Psoas muscle (tissue), 7 donors: ENCODE measurements at regions not wholly inside any gene's neighbourhood (a gene's known extent, or its start where the extent isn't known, plus 50 kb on each side); places are given as distances from the start of the nearest gene placed in this dataset.

Experiments
- ATAC-seq, 4 donors: fragments of 200-7000 bp; cut with Tn5 transposase; one replicate each; pipeline ENCODE4 v1.9.1; 2020; ENCODE audit warnings: moderate library complexity in 3 of 4, mild to moderate bottlenecking in 2 of 4
- DNase-seq, 2 donors: peaks; one replicate each; pipeline ENCODE4 v3.0.0-alpha.2; 2020
- H3K27ac ChIP-seq: fragments of 200-600 bp; one replicate; pipeline ENCODE4 v1.8.0; 2022
- H3K27me3 ChIP-seq, 3 donors: fragments of 200-600 bp in 1 of 3; one replicate each; pipeline versions ENCODE4 v1.6.1 to v1.8.0; 2013 to 2022; ENCODE audit warnings: low read length in 2 of 3, mild to moderate bottlenecking in 2 of 3, moderate library complexity in 1 of 3; ENCODE audit not compliant: insufficient read depth in 3 of 3
- H3K36me3 ChIP-seq, 2 donors: fragments of 200-600 bp in 1 of 2; one replicate each; pipeline versions ENCODE4 v1.6.1 to v1.8.0; 2013 to 2022; ENCODE audit warnings: low read depth in 1 of 2, mild to moderate bottlenecking in 1 of 2, moderate library complexity in 1 of 2; ENCODE audit not compliant: insufficient read depth in 1 of 2
- H3K4me1 ChIP-seq: fragments of 200-600 bp; one replicate; pipeline ENCODE4 v1.8.0; 2022
- H3K4me3 ChIP-seq: fragments of 200-600 bp; one replicate; pipeline ENCODE4 v1.8.0; 2022; ENCODE audit warnings: mild to moderate bottlenecking
- H3K9me3 ChIP-seq: fragments of 200-600 bp; one replicate; pipeline ENCODE4 v1.8.0; 2022
- WGBS, 3 donors: extraction: QIAGEN DNeasy Blood & Tissue Kit; methylation state at CpG; one replicate each; pipeline versions ENCODE4 v1.1.6 to v1.1.7; 2013; 5-methylcytosine and 5-hydroxymethylcytosine counted together
- intact Hi-C, 2 donors: fragments of 100-400 bp; cut with DNase I; formaldehyde crosslinking; loops; one replicate each; pipeline versions ENCODE4 v1.11.0 to v1.14.2; 2022
- TF ChIP-seq, protein P1 (sequence below): fragments of 200-600 bp; IDR thresholded peaks from one replicate; pipeline ENCODE4 v1.8.0; 2022; ENCODE audit warnings: antibody characterized with exemption
- donor health status: healthy with polysubstance abuse.
- donor health status: DM: no; HTN: no; CAD: no; lungs with moderate emphysema.
- donor health status: Bipolar disorder and iron deficiency.
- donor health status: healthy.
- donor health status: DM: yes; HTN: yes; CAD: no.
- donor health status: DM: no; HTN: no; CAD: no.
- donor health status: DM: yes; HTN: yes; CAD: no.

DNA sequence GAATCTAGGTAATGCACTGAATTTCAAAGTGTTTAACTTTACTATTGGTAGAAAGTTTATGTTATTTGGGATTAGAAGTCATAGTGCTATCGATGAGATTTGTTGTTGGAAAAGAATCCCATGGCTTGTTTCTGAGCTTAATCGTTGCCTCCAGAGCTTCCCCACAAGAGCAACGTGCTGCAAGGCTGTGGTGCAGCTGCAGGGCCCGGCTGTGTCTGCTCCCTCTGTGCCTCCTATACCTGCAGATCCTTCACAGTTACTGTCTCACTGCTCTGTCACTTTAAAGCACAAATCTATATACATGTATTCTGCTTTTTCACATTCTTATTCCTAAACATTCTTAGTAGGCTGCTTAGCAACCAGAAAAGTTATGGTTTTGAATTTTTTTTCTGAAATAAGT, 826.6 kb upstream of the COBL start:
- 48 to 55% (median 51%) methylated on average over 4 of the region's 4 CpGs for WGBS, 3 donors
- DNase-seq (no peak), ATAC-seq (no peak)
- TF ChIP-seq, protein P1, sequence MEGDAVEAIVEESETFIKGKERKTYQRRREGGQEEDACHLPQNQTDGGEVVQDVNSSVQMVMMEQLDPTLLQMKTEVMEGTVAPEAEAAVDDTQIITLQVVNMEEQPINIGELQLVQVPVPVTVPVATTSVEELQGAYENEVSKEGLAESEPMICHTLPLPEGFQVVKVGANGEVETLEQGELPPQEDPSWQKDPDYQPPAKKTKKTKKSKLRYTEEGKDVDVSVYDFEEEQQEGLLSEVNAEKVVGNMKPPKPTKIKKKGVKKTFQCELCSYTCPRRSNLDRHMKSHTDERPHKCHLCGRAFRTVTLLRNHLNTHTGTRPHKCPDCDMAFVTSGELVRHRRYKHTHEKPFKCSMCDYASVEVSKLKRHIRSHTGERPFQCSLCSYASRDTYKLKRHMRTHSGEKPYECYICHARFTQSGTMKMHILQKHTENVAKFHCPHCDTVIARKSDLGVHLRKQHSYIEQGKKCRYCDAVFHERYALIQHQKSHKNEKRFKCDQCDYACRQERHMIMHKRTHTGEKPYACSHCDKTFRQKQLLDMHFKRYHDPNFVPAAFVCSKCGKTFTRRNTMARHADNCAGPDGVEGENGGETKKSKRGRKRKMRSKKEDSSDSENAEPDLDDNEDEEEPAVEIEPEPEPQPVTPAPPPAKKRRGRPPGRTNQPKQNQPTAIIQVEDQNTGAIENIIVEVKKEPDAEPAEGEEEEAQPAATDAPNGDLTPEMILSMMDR = no peak
- Histone ChIP-seq H3K4me3 (no peak overlapping the region), H3K27ac (no peak overlapping the region), H3K36me3 (no peaks in the 10 kb centered on the region), H3K27me3 (no peaks in the 10 kb centered on the region), H3K4me1 (no peaks in the 10 kb centered on the region), H3K9me3 (no peaks in the 10 kb centered on the region)
- intact Hi-C loops = no loop called here

DNA sequence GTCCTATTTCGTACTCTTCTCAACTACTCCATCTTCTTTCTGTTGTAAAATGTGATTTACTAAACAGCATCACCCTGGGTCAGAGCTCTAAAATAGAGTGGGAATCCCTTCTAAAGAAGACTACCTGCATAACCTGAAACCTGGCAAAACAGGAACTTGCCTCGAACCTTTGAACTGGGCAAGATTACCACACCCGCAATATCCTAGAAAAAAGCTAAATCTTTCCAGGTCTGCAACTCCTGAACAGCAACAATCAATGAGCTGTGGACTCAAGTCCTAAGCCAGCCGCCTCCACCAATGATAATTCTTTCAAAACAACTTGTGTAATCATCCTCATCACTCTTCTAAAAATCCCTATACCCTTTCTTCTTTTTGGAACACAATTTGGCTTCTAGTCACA, 824.2 kb upstream of the COBL start:
- intact Hi-C loops = no loop called here
- DNase-seq (no peak), ATAC-seq (no peak)
- no peak overlapping the region for H3K27ac ChIP-seq
- no peaks in the 10 kb centered on the region for H3K4me1 ChIP-seq
- no peaks in the 10 kb centered on the region for H3K36me3 ChIP-seq
- H3K9me3 ChIP-seq = no peaks in the 10 kb centered on the region
- WGBS, 3 donors = 71 to 85% (median 71%) methylated on average over 4 of the region's 4 CpGs
- TF ChIP-seq, protein P1 = no peak
- H3K4me3 ChIP-seq = no peak overlapping the region
- H3K27me3 ChIP-seq = no peaks in the 10 kb centered on the region

DNA sequence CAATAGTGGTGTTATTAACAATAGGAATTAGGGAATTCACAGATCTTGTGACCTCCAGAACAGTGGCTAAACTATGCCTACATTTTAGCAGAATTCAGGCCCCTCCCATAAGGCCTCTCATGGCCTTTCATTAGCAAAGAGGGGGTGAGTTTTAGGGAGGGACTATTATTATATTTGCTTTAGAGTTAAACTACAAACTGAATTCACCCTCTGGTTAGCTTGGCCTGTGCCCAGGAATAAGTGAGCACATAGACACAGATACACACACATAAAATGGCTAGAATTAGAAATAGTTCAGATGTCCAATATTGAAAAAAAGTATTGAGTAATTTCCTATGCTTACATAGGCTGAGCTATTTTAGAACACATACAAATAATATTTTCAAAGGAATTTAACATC, 818.8 kb upstream of the COBL start:
- no peaks in the 10 kb centered on the region for H3K27me3 ChIP-seq
- TF ChIP-seq, protein P1 = no peak
- intact Hi-C loops = no loop called here

DNA sequence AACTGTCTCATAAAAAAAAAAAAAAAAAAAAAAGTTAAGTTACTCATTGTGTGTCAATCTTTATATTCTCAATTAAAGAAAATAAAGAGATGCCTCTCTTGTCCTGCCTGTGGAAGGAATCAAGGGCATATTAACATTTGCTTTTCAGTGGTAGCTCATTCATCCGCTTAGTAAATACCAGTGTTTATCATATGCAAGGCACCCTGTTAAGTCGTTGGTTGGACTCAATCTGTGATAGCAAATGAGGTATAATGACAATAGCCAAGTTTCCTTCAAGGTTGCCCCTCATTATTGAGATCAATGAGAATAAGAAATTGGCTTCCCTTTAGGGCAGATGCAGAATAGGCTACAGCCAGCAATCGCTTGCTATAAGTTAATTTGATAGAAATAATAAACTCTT, 812.7 kb upstream of the COBL start:
- Histone ChIP-seq H3K4me1 (no peaks in the 10 kb centered on the region), H3K27me3 (no peaks in the 10 kb centered on the region), H3K27ac (no peak overlapping the region), H3K4me3 (no peak overlapping the region), H3K36me3 (no peaks in the 10 kb centered on the region), H3K9me3 (no peaks in the 10 kb centered on the region)
- TF ChIP-seq, protein P1 = no peak
- DNase-seq (no peak), ATAC-seq (no peak)
- 70 to 73% (median 71%) methylated on average over 3 of the region's 3 CpGs for whole genome bisulfite sequencing, 3 donors
- intact Hi-C loops = no loop called here

More for the DNA sequence above, 818.8 kb upstream of the COBL start:
- Histone ChIP-seq H3K27ac (no peak overlapping the region), H3K4me1 (no peaks in the 10 kb centered on the region), H3K4me3 (no peak overlapping the region), H3K9me3 (no peaks in the 10 kb centered on the region), H3K36me3 (no peaks in the 10 kb centered on the region)
- DNase-seq (no peak), ATAC-seq (no peak)

DNA sequence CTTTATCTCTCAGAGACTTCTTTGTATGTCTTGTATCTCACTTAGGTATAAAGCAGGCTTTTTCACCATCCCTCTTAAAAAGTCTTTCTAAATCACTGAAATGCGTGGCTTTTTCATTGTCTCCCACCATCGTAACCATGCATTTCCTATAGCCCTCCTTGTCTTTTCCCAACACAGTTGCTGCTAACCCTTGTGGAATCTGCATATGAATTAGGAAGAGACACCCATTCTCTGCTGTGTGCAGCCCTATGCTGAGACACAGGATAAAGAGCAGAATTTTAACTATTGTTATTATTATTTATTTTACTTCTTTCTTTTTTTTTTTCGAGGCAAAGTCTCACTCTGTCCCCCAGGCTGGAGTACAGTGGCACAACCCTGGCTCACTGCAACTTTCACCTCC, 804.3 kb upstream of the COBL start:
- no peak for DNase-seq
- no peaks in the 10 kb centered on the region for H3K9me3 ChIP-seq
- no peak for ATAC-seq
- no peak overlapping the region for H3K27ac ChIP-seq
- H3K4me3 ChIP-seq = no peak overlapping the region
- no peaks in the 10 kb centered on the region for H3K27me3 ChIP-seq
- no peaks in the 10 kb centered on the region for H3K4me1 ChIP-seq
- intact Hi-C loops = no loop called here
- TF ChIP-seq, protein P1 = no peak
- no peaks in the 10 kb centered on the region for H3K36me3 ChIP-seq
- WGBS, 3 donors = 35 to 41% (median 38%) methylated on average over 3 of the region's 3 CpGs
